Panc1 (cell line): ENCODE measurements at regions not wholly inside any gene's neighbourhood (a gene's known extent, or its start where the extent isn't known, plus 50 kb on each side); places are given as distances from the start of the nearest gene placed in this dataset.

Experiments
- ATAC-seq: fragments of 200-7000 bp; cut with Tn5 transposase; 2 replicates; pipeline ENCODE4 v1.9.1; 2020; ENCODE audit warnings: mild to moderate bottlenecking, moderate library complexity
- BruUV-seq: library from RNA; stranded (reverse); fragments of 400-500 nt; replicated peaks from 2 replicates; lab custom pipeline; 2021; lab: Mats Ljungman, UMichigan
- CTCF ChIA-PET: fragments of 300-600 bp; sonication (Branson Sonifier 250); formaldehyde crosslinking; loops from one replicate; lab custom pipeline; 2022; ENCODE audit warnings: antibody characterized with exemption; lab: Charles Lee
- POLR2A ChIA-PET: fragments of 300-600 bp; sonication (Branson Sonifier 250); formaldehyde crosslinking; loops from one replicate; lab custom pipeline; 2022; ENCODE audit warnings: antibody characterized with exemption; lab: Charles Lee
- DNase-seq: peaks from one replicate; pipeline ENCODE4 v3.0.0-alpha.2; 2010; ENCODE audit warnings: low read depth, low spot score
- H3K27ac ChIP-seq: 2 replicates; pipeline ENCODE4 v1.5.1; 2011; ENCODE audit warnings: mild to moderate bottlenecking, low read length, inconsistent platforms
- H3K27me3 ChIP-seq: fragments of 200-500 bp; sonication (Bioruptor generic); 2 replicates; pipeline ENCODE4 v1.6.0; 2014; ENCODE audit warnings: low read length, inconsistent platforms; ENCODE audit not compliant: control insufficient read depth, insufficient read depth
- H3K36me3 ChIP-seq: fragments of 200-500 bp; sonication (Bioruptor generic); 2 replicates; pipeline ENCODE4 v1.5.1; 2014; ENCODE audit warnings: inconsistent platforms, mild to moderate bottlenecking, low read length, moderate library complexity; ENCODE audit not compliant: control insufficient read depth, insufficient read depth
- H3K4me1 ChIP-seq: 2 replicates; pipeline ENCODE4 v1.5.1; 2011; ENCODE audit warnings: inconsistent platforms, mild to moderate bottlenecking, low read length, moderate library complexity; ENCODE audit not compliant: control insufficient read depth, insufficient read depth
- H3K4me3 ChIP-seq, 2 experiments: 2 replicates each; pipeline ENCODE4 v1.5.1; 2011 to 2012; ENCODE audit warnings: low read depth in 2 of 2, low read length in 2 of 2, mild to moderate bottlenecking in 2 of 2, inconsistent platforms in 1 of 2, moderate library complexity in 1 of 2
- H3K9me3 ChIP-seq: fragments of 200-500 bp; sonication (Bioruptor generic); 2 replicates; pipeline ENCODE4 v1.5.1; 2014; ENCODE audit warnings: low read depth, mild to moderate bottlenecking, inconsistent platforms, low read length, moderate library complexity; ENCODE audit not compliant: control insufficient read depth, insufficient read depth
- POLR2AphosphoS5 ChIP-seq: IDR thresholded peaks from 2 replicates; pipeline ENCODE4 v1.6.1; 2012; ENCODE audit warnings: mild to moderate bottlenecking, low read depth, low read length, moderate library complexity
- SIN3A ChIP-seq: IDR thresholded peaks from 2 replicates; pipeline ENCODE4 v1.6.1; 2012; ENCODE audit warnings: low read depth, mild to moderate bottlenecking, low read length, moderate library complexity, borderline replicate concordance; ENCODE audit not compliant: insufficient read depth
- TCF7L2 ChIP-seq: IDR thresholded peaks from 2 replicates; pipeline ENCODE4 v1.6.1; 2011; ENCODE audit warnings: mild to moderate bottlenecking, low read depth, low read length, inconsistent platforms
- in situ Hi-C: cut with HindIII; loops from 2 replicates; pipeline ENCODE4 v1.10.0; 2016; ENCODE audit warnings: low sequenced_read_pairs, low pct_unique_long_range_greater_than_20kb
- intact Hi-C: fragments of 100-400 bp; cut with micrococcal nuclease; formaldehyde crosslinking; loops from one replicate; pipeline ENCODE4 v1.10.0; 2022; ENCODE audit not compliant: unreplicated experiment
- TF ChIP-seq, protein P1 (sequence below): fragments of 450-650 bp; IDR thresholded peaks from 2 replicates; pipeline ENCODE4 v1.5.1; 2017; ENCODE audit warnings: mild to moderate bottlenecking
- TF ChIP-seq, protein P2 (sequence below), 2 experiments: IDR thresholded peaks; 2 replicates each; pipeline ENCODE4 v1.6.1; 2011 to 2012; ENCODE audit warnings: low read depth in 2 of 2, control low read depth in 1 of 2, low read length in 1 of 2, mild to moderate bottlenecking in 1 of 2, moderate library complexity in 1 of 2; ENCODE audit not compliant: insufficient read depth in 1 of 2

DNA sequence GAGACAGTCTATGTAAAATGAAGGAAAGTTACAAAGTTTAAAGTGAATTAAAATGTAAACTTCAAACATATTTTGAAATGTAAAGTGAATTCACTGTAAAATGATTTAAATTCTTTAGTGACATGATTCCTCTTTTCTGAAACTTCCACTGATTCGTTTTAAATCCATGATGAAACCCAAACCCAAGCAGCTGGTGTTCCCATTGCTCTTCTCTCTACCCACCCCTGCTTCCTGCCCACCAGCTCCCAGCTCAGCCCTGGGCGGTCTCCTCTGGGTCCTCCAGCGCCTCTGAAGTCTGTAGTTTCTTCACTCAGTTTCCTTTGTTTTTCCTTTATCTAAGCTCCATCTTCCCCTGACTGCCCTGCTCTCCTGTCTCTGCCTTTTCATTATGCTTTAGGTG lies 175.9 kb downstream of the SNX10 start:
- TF ChIP-seq POLR2AphosphoS5 (no peak), SIN3A (no peak), TCF7L2 (no peak)
- TF ChIP-seq, protein P1, sequence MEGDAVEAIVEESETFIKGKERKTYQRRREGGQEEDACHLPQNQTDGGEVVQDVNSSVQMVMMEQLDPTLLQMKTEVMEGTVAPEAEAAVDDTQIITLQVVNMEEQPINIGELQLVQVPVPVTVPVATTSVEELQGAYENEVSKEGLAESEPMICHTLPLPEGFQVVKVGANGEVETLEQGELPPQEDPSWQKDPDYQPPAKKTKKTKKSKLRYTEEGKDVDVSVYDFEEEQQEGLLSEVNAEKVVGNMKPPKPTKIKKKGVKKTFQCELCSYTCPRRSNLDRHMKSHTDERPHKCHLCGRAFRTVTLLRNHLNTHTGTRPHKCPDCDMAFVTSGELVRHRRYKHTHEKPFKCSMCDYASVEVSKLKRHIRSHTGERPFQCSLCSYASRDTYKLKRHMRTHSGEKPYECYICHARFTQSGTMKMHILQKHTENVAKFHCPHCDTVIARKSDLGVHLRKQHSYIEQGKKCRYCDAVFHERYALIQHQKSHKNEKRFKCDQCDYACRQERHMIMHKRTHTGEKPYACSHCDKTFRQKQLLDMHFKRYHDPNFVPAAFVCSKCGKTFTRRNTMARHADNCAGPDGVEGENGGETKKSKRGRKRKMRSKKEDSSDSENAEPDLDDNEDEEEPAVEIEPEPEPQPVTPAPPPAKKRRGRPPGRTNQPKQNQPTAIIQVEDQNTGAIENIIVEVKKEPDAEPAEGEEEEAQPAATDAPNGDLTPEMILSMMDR = no peak
- TF ChIP-seq, protein P2, sequence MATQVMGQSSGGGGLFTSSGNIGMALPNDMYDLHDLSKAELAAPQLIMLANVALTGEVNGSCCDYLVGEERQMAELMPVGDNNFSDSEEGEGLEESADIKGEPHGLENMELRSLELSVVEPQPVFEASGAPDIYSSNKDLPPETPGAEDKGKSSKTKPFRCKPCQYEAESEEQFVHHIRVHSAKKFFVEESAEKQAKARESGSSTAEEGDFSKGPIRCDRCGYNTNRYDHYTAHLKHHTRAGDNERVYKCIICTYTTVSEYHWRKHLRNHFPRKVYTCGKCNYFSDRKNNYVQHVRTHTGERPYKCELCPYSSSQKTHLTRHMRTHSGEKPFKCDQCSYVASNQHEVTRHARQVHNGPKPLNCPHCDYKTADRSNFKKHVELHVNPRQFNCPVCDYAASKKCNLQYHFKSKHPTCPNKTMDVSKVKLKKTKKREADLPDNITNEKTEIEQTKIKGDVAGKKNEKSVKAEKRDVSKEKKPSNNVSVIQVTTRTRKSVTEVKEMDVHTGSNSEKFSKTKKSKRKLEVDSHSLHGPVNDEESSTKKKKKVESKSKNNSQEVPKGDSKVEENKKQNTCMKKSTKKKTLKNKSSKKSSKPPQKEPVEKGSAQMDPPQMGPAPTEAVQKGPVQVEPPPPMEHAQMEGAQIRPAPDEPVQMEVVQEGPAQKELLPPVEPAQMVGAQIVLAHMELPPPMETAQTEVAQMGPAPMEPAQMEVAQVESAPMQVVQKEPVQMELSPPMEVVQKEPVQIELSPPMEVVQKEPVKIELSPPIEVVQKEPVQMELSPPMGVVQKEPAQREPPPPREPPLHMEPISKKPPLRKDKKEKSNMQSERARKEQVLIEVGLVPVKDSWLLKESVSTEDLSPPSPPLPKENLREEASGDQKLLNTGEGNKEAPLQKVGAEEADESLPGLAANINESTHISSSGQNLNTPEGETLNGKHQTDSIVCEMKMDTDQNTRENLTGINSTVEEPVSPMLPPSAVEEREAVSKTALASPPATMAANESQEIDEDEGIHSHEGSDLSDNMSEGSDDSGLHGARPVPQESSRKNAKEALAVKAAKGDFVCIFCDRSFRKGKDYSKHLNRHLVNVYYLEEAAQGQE (IDR thresholded peaks at IDR 0.05; ENCODE audit: insufficient read depth in 1 of 2, low read depth in 2 of 2, low read length in 1 of 2) = no peak
- BruUV-seq = no TSS peak
- intact Hi-C loops = no loop called here

DNA sequence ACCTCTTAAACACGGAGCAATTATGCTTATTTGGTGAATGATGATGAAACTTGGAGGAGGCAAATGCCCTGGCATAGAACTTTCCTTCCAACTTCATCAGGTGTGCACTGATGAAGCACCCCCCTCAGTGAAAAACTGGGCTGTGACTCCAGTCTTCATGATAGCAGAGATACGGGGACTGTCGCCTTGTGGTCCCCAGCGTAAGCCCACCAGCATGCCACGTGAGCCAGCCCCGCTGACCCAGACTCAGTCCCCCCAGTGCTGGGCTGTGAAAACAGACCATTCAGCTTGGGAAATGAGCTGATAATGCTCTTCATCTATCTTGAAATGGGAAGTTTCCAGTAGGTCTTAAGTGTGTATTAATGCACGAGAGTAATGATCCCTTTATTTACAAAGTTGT lies 177.0 kb downstream of the SNX10 start:
- in situ Hi-C loops = no loop called here
- BruUV-seq = no TSS peak
- H3K27ac ChIP-seq = no peak overlapping the region
- no peaks in the 10 kb centered on the region for H3K4me1 ChIP-seq
- intact Hi-C loops = no loop called here
- POLR2A ChIA-PET = no interaction called here
- CTCF ChIA-PET = no interaction called here
- H3K36me3 ChIP-seq = no peaks in the 10 kb centered on the region
- no peak overlapping the region for H3K4me3 ChIP-seq
- TF ChIP-seq, protein P1 = no peak
- TF ChIP-seq TCF7L2 = no peak
- TF ChIP-seq, protein P2 (IDR thresholded peaks at IDR 0.05; ENCODE audit: insufficient read depth in 1 of 2, low read depth in 2 of 2, low read length in 1 of 2) = no peak
- no peak for TF ChIP-seq SIN3A
- no peak for TF ChIP-seq POLR2AphosphoS5
- H3K27me3 ChIP-seq = peaks cover 3% of the 10 kb centered on the region; the same call in 1 of the 2 replicates
- no peaks in the 10 kb centered on the region for H3K9me3 ChIP-seq
- ATAC-seq (no peak), DNase-seq (no peak)

More for the DNA sequence above, 175.9 kb downstream of the SNX10 start:
- POLR2A ChIA-PET = no interaction called here
- Histone ChIP-seq H3K4me3 (no peak overlapping the region), H3K27ac (no peak overlapping the region), H3K9me3 (no peaks in the 10 kb centered on the region), H3K36me3 (no peaks in the 10 kb centered on the region), H3K27me3 (peaks cover 2% of the 10 kb centered on the region; the same call in 1 of the 2 replicates), H3K4me1 (no peaks in the 10 kb centered on the region)
- CTCF ChIA-PET = interaction anchor here (0.6 kb wide), 1 partner anchor 450 kb away, joined by 3 read pairs; no protein-coding TSS in a partner anchor
- in situ Hi-C loops = no loop called here
- DNase-seq (no peak), ATAC-seq (no peak)
